HCT116 (cell line): ENCODE measurements at regions not wholly inside any gene's neighbourhood (a gene's known extent, or its start where the extent isn't known, plus 50 kb on each side); places are given as distances from the start of the nearest gene placed in this dataset.

Experiments
- CEBPB ChIP-seq: IDR thresholded peaks from 2 replicates; pipeline ENCODE4 v1.6.1; 2012; ENCODE audit warnings: low read depth
- EZH2 ChIP-seq: fragments of 200-600 bp; sonication (generic); IDR thresholded peaks from 2 replicates; pipeline ENCODE4 v1.6.1; 2017; ENCODE audit warnings: antibody characterized with exemption, mixed run types
- POLR2A ChIP-seq: IDR thresholded peaks from 2 replicates; pipeline ENCODE4 v1.7.0; 2011; ENCODE audit warnings: borderline replicate concordance; ENCODE audit not compliant: insufficient read depth, insufficient read length; ENCODE audit errors: extremely low read depth
- POLR2AphosphoS5 ChIP-seq: IDR thresholded peaks from 2 replicates; pipeline ENCODE4 v1.6.1; 2011; ENCODE audit warnings: mild to moderate bottlenecking, low read depth, low read length, moderate library complexity
- SIN3A ChIP-seq: IDR thresholded peaks from 2 replicates; pipeline ENCODE4 v1.6.1; 2012; ENCODE audit warnings: low read depth
- SP1 ChIP-seq: IDR thresholded peaks from 2 replicates; pipeline ENCODE4 v1.6.1; 2012; ENCODE audit warnings: low read depth
- ZBTB33 ChIP-seq: IDR thresholded peaks from 2 replicates; pipeline ENCODE4 v1.6.1; 2011; ENCODE audit warnings: mild to moderate bottlenecking, low read length, moderate library complexity; ENCODE audit not compliant: insufficient replicate concordance; ENCODE audit errors: extremely low read depth
- ZFX ChIP-seq: fragments of 450-650 bp; IDR thresholded peaks from 2 replicates; pipeline ENCODE4 v1.6.1; 2017
- TF ChIP-seq, protein P1 (sequence below), 3 experiments: fragments of 200-600 bp in 1 of 3; sonication (generic) in 1 of 3; IDR thresholded peaks in 2 of 3; conservative IDR thresholded peaks in 1 of 3; 2 replicates each; pipeline ENCODE4 v1.5.1; 2012 to 2017; ENCODE audit warnings: low read depth in 2 of 3, low read length in 2 of 3, antibody characterized with exemption in 1 of 3, borderline replicate concordance in 1 of 3, control low read depth in 1 of 3, mild to moderate bottlenecking in 1 of 3, mixed read lengths in 1 of 3, mixed run types in 1 of 3, moderate library complexity in 1 of 3; ENCODE audit not compliant: insufficient read depth in 1 of 3
- TF ChIP-seq, protein P2 (sequence below): IDR thresholded peaks from 2 replicates; pipeline ENCODE4 v1.6.1; 2012

DNA sequence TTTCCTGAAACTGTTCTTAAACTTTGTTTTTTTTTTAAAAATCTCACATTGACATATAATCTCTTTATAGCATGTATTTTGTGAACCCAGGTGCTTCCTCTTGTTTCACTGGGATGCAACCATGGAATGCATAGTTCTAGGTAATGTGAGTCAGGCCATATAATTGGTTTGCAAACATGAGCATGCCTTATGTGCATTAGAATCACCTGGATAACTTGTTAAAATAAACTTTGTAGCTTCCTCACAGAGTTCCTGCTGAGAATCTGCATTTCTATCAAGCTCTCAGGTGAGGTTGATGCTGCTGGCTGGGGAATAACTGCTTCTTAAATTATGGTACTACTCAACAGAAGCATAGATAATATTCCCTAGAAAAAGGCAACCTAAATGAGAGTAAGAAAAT lies 940.3 kb upstream of the LCORL start:
- TF ChIP-seq, protein P1, sequence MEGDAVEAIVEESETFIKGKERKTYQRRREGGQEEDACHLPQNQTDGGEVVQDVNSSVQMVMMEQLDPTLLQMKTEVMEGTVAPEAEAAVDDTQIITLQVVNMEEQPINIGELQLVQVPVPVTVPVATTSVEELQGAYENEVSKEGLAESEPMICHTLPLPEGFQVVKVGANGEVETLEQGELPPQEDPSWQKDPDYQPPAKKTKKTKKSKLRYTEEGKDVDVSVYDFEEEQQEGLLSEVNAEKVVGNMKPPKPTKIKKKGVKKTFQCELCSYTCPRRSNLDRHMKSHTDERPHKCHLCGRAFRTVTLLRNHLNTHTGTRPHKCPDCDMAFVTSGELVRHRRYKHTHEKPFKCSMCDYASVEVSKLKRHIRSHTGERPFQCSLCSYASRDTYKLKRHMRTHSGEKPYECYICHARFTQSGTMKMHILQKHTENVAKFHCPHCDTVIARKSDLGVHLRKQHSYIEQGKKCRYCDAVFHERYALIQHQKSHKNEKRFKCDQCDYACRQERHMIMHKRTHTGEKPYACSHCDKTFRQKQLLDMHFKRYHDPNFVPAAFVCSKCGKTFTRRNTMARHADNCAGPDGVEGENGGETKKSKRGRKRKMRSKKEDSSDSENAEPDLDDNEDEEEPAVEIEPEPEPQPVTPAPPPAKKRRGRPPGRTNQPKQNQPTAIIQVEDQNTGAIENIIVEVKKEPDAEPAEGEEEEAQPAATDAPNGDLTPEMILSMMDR (IDR thresholded peaks at IDR 0.05 in 2 of 3, conservative IDR thresholded peaks at IDR 0.05 in 1 of 3; ENCODE audit: borderline replicate concordance in 1 of 3, insufficient read depth in 1 of 3, low read depth in 2 of 3, low read length in 2 of 3), result no peak
- TF ChIP-seq, protein P2, sequence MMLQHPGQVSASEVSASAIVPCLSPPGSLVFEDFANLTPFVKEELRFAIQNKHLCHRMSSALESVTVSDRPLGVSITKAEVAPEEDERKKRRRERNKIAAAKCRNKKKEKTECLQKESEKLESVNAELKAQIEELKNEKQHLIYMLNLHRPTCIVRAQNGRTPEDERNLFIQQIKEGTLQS, result no peak
- TF ChIP-seq SP1 (no peak), POLR2A (no peak), CEBPB (no peak), EZH2 (no peak), POLR2AphosphoS5 (no peak), ZBTB33 (no peak), ZFX (no peak), SIN3A (no peak)
